H54 (cell line): ENCODE measurements at regions not wholly inside any gene's neighbourhood (a gene's known extent, or its start where the extent isn't known, plus 50 kb on each side); places are given as distances from the start of the nearest gene placed in this dataset.

ENCODE experiments used
- DNase-seq: peaks from one replicate; pipeline ENCODE4 v3.0.0; 2011; ENCODE audit warnings: low spot score, mixed read lengths; ENCODE audit not compliant: insufficient read length
- FAIRE-seq: peaks from 3 replicates; lab custom pipeline; 2011; peaks lifted over from hg19 to GRCh38; lab: Jason Lieb, UNC
- POLR2A ChIP-seq: IDR thresholded peaks from 2 replicates; pipeline ENCODE4 v1.6.1; 2011; ENCODE audit warnings: low read depth, mild to moderate bottlenecking, low read length

DNA sequence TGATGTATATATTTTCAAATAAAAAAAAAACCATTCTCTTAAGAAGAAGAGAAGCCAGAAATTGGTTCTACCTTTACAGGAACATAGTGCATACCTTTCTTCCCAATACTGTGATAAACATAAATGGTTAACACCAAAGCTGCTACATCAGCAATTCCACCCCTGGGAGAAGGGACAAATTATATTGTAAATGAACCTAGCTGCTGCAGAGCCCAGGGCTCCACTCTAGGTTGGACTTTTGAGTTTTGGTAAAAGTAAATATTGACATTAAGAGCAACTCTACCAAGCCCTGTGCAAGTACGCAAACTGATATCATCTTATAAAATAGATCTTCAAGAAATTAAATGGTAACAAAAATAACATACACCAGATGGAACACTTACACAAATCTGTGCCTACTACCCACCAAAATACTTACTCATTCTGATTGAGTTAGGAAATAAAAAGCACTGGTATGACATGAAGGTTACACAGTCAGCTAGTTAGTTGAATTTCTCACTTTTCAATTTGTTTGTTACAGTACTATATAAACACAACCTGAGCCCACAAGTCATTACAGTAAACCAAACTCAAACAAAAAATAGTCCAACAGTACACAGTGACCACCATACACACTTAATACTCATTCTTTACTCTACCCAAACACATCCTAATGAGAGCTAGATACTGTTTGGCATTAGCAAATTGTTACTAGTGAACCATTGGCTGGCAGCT is 223.3 kb upstream of the HEY2 start:
- TF ChIP-seq POLR2A = no peak
- no peak for DNase-seq
- no peak for FAIRE-seq

DNA sequence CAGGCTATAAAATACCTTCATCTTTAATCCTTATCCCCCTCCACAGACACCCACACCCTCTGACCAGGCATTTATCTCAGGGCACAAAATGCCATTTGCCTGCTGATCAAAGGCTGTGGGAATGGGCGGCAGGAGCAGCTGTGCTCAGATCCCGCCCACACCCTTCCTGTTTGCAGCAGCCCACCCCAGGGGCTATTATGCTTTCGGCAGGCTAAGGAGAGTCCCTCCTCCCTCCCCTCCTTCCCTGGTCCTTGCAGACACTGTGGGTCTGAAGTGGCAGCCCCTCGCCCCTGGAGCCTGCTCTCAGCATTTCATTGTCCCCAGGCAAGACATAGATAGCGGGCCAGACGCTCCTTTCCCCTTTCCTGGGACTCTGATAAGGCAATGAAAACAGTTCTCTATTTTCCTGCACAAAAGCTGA is 220.8 kb upstream of the HEY2 start:
- TF ChIP-seq POLR2A = no peak
- DNase-seq (no peak), FAIRE-seq (no peak)

DNA sequence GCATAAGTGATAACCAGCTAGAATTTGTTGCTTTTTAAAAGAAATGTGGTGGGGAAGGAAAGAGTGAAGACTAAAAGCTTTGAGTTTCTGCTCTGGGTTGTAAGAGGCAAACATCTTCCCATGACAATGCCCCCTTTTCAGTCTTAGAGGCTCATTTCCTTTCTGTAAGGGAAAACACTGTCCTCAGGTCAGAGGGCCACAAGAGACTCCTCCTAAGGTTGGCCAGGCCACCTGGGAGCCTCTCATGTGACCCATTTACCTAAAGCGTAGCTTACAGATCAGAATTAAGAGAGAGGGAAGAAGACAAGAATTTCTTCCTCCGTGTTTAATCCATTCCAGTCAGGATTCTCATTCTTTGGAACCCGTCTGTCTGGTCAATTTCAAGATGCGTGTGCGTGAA is 220.4 kb upstream of the HEY2 start:
- DNase-seq = no peak
- FAIRE-seq = no peak
- no peak for TF ChIP-seq POLR2A

DNA sequence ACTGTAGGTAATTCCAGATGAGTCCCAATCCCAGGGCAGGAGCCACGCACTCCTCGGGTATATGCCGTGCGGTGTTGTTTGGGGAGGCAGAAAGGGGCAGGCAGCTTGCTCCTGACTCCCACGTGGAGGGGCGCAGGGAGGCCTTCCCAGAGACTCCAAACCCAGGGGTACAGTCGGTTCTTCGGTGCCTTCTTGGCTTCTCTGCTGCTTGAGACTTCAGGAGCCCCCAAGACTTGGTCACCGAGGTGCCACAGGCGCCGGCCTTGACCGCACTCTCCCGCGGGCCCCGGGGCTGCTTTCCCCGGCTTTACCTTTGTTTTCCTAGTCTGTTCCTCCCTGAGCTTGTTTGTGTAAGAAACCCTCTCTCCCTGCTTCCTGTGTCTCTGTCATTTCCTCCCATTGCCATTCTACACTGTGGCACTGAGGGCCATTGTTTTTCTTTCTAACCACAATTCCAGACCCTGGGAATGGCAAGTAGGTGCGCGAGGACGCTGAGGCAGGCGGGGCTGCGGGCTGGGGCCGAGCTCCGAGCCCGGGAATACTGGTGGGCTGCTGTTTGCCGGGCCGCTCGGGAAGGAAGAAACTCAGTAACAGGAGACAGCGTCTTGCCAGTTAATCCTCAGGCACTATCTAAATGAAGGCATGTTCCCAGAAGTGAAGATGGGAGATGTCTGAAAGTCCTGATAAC is 215.6 kb upstream of the HEY2 start:
- DNase-seq (no peak), FAIRE-seq (no peak)
- TF ChIP-seq POLR2A = no peak

DNA sequence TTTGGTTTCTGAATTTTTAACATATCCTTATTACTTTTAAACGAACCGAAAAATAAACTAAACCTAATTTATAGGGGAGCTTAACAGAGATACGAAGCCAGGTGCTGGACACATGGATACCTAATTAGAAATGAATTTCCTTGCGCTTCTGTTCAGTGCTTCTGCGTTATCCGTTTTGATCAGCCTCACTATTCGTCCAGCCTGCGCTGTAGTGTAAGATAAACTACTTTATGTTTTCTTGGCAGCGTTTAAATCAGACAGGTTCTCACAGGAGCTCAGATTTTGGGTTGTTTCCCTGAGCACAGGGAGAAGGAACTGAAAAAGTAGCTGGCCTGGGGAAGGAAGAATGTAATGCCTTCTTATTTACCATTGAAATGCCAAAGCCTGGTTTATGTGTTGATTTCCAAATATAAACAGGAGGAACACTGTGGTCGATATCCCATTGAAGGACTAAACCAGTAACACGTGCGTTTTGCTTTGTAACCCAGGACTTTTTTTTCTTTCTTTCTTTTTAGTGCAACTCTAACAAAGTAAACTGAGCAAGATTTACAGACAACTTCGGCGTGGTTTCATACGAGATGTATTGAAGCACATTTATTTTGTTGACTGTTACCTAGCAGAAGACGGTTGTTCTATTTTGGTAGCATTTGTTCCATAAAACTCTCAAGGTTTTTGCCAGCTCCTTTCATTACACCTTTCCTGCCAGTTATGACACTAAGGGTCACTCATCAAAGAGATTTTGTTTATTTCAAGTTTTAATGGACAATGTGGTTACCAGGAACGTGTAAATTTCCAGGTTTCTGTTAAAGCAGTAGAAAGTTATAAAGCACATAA is 214.8 kb upstream of the HEY2 start:
- no peak for TF ChIP-seq POLR2A
- FAIRE-seq = no peak

DNA sequence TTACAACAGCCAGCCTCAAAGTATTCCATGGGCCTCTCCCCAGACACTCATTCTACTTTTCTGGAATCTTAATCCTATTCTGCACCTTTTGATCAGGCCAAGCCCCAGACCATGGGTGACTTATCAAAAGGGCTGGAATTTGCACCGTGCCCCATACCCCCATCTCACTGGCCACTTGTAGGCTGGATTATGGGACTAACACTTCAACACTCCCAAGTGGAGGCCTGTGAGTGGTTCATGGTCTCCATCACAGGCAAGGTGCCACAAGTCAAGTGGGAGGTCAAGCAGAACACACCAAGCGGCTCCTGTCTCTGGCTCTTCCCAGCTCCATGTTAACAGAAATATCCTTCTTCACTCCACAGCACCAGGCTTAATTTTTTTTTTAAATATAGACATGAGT is 212.3 kb upstream of the HEY2 start:
- FAIRE-seq = no peak
- TF ChIP-seq POLR2A = no peak

More for the DNA sequence above, 214.8 kb upstream of the HEY2 start:
- DNase-seq = no peak

DNA sequence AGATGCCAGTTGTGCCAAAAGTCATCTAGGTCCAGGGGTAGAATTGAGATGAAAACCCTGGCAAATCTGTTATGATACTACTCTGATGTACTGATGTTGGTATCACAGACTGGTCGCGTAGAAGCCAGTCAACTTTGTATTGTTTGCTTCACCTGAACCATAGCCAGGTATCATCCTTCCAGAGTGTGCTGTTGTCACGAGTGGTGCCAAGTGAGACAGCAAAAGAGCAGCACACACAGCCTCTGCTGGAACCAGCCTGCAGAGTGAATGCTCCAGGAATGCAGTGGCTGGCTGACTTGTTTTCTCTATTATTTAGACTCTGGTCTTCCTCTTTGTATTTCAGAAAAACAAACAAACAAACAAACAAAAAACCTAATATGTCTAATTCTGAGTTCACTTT is 209.5 kb upstream of the HEY2 start:
- DNase-seq = no peak
- no peak for FAIRE-seq
- TF ChIP-seq POLR2A = no peak

More for the DNA sequence above, 212.3 kb upstream of the HEY2 start:
- no peak for DNase-seq

DNA sequence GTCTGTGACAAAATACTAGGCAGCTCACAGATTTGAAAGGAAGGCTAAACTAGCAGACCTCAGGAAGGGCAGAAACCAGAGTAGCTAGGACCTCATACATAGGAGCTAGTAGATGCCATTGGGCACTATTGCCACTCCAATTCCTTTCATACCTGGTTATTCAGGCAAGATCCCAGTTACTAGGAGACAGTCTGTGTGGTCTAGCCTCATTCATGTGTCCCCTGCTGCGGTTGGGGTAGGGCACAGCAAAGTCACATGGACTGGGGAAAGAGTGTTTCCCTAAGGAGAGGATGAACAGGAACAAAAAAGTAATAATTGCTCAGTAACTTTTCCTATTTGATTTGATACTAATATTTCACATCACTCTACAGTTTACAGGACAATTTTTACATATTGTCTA is 204.6 kb upstream of the HEY2 start:
- FAIRE-seq = no peak

DNA sequence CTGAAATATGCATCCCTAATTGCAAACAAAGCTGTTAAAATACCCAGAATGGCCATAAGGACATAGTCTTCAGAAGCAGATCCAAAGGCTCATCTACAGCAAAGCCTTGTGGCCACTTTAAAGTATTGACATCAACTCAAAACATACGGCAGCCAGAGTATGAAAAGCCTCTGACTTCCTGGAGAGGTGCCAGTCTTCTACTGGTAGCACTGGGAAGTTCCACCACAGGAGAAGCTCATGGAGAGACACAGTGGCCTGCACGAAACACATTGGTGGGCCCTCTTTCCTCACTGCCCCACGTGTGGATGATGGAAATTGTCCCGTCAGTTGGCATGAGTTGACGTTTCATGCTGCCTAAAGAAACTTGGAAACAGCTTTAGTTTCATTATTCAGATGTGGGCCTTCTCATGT is 202.6 kb upstream of the HEY2 start:
- DNase-seq = no peak
- TF ChIP-seq POLR2A = no peak
- FAIRE-seq = no peak

More for the DNA sequence above, 204.6 kb upstream of the HEY2 start:
- DNase-seq = no peak
- TF ChIP-seq POLR2A = no peak

DNA sequence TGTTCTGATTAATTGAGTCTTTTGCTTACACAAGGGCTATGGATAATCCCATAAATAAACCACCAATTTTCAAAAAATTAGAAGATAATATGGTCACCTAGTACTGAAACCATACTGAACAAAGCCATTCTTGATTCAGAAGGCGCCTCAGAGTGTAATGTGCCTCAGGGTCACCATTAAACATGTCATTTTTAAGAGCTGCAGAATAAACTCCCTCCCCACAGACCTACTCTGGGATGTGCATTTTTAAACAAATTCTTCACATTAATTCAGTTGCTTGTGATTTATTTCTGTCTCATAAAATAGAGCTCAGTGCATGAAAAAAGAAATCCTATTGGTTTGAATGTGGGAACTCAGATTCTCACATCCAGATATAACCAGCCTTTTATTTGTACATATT is 202.1 kb upstream of the HEY2 start:
- no peak for TF ChIP-seq POLR2A
- no peak for FAIRE-seq
- DNase-seq = no peak

DNA sequence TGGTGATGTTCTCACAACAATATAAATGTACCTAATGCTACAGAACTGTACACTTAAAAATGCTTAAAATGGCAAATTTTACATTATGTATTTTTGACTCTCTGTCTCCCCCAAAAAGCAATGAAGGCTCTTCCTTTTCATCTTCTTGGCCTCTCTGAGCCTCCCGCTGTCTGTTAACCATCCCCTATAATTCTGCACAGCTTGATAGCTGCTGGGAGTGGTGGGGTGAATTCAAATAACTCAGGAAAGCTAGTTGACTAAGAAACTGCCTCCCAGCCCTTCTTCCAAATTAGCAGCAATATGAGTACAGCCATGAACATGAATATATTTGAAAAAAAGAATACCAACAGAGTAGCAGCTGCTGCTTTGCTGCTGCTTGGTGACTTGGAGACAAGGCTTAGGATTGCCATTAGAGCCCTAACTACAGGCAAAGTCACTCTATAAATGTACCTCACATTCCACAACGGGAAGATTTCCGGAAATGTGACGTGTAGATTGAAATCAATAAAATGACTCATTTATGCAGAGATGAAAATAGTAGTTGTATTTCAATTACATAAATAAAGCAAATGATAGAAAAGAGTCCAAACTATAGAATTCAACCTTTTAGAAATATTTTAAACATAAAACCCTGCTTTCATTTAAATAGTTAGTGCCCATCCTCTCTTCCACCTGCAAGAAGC is 200.1 kb upstream of the HEY2 start:
- FAIRE-seq (no peak), DNase-seq (no peak)
- no peak for TF ChIP-seq POLR2A

DNA sequence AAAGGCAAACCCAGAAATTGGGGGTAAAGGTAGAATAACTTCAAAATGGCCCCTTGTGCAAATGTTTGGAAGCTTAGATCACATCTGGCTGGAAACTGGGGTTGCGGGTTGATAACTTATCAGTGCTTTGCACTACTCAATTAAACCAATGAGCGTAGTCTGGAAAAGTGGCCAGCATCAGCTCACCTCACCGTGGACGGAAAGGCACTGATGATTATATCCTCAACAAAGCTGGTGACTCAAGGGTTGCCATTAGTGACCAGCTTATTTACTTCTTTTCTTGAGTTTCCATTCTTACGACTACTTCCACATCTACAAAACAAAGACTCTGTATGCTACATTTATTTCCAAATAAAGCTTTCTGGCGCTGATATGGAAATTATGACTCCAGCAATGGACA is 198.5 kb upstream of the HEY2 start:
- DNase-seq (no peak), FAIRE-seq (no peak)
- no peak for TF ChIP-seq POLR2A

DNA sequence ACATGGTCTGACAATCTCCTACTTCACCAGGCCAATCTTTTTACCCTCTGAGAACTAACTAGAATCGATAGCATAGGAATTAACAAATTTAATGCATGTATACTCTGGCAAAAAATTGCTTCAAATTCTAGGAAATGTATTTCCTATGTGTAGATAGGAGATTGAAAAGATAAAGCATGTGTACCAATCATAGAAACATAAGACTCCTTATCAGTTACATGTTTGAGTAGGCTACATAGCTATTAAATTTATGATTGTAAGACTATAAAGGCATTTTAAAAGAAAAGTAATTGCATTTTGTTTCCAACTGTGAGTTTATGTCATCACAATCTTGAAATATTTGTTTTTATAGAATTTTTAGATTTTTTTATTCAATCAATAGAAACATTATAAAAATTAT is 196.6 kb upstream of the HEY2 start:
- no peak for DNase-seq
- no peak for FAIRE-seq
- TF ChIP-seq POLR2A = no peak
